HFFc6 (cell line): ENCODE measurements at regions not wholly inside any gene's neighbourhood (a gene's known extent, or its start where the extent isn't known, plus 50 kb on each side); places are given as distances from the start of the nearest gene placed in this dataset.

Experiments
- DNase-seq: peaks from one replicate; pipeline ENCODE4 v3.0.0-alpha.2; 2018
- H3K27ac Mint-ChIP-seq: 2 replicates; pipeline ENCODE4 v1.8.0; 2020; ENCODE audit warnings: mild to moderate bottlenecking, mixed read lengths
- H3K27me3 Mint-ChIP-seq: 2 replicates; pipeline ENCODE4 v1.8.0; 2021; ENCODE audit warnings: mild to moderate bottlenecking, moderate library complexity, mixed read lengths; ENCODE audit not compliant: insufficient read depth
- H3K36me3 Mint-ChIP-seq: 2 replicates; pipeline ENCODE4 v1.8.0; 2021; ENCODE audit warnings: low read depth, mixed read lengths
- H3K4me1 Mint-ChIP-seq: 2 replicates; pipeline ENCODE4 v1.8.0; 2020; ENCODE audit warnings: low read depth, mixed read lengths
- H3K4me3 Mint-ChIP-seq: 2 replicates; pipeline ENCODE4 v1.8.0; 2020; ENCODE audit warnings: mild to moderate bottlenecking, moderate library complexity, mixed read lengths
- H3K9me3 Mint-ChIP-seq: 2 replicates; pipeline ENCODE4 v1.8.0; 2020; ENCODE audit warnings: mild to moderate bottlenecking, mixed read lengths
- TF ChIP-seq, protein P1 (sequence below): fragments of 200-600 bp; sonication (generic); IDR thresholded peaks from 2 replicates; pipeline ENCODE4 v1.5.0; 2021; ENCODE audit warnings: antibody characterized with exemption, mild to moderate bottlenecking

DNA sequence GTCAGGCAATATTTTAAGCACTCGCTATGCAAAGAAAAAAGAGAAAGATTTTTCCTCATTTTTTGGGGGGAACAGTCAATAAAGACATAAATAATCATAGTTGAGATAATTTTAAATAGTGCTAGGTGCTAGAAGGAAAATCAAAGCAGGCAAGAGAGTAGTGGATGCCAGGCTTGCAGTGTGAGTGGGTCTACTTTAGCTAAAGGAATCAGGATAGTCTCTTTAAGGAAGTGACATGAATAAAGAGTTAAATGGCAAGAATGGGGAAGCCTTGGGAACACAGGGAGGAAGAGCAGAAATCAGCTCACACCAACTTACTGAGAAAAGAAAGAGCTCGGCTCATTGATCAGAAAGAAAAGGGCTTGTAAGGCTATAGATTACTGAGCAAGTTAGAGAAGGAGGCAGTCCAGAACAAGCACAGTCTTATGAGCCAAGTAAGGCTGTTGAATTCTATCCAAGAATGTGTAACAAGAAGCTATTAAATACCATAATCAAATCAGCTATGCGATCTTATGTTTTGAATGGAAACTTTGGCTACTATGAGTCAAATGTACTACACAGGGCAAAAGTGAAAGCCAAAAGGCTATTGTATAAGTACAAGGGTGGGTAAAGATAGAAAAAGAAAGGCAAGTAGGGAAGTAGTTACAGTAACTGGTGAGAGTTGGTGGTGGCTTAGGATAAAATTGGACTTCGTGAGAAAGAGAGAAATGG is 833.8 kb upstream of the PIK3C3 start:
- DNase-seq: peak; percentile 56
- Mint-ChIP-seq H3K4me3 (no peak overlapping the region), H3K9me3 (peaks cover 5% of the 10 kb centered on the region), H3K27me3 (no peaks in the 10 kb centered on the region; the same call in 1 of the 2 replicates), H3K36me3 (no peaks in the 10 kb centered on the region), H3K27ac (no peak overlapping the region), H3K4me1 (peaks cover 6% of the 10 kb centered on the region; the same call in 1 of the 2 replicates)
- TF ChIP-seq, protein P1, sequence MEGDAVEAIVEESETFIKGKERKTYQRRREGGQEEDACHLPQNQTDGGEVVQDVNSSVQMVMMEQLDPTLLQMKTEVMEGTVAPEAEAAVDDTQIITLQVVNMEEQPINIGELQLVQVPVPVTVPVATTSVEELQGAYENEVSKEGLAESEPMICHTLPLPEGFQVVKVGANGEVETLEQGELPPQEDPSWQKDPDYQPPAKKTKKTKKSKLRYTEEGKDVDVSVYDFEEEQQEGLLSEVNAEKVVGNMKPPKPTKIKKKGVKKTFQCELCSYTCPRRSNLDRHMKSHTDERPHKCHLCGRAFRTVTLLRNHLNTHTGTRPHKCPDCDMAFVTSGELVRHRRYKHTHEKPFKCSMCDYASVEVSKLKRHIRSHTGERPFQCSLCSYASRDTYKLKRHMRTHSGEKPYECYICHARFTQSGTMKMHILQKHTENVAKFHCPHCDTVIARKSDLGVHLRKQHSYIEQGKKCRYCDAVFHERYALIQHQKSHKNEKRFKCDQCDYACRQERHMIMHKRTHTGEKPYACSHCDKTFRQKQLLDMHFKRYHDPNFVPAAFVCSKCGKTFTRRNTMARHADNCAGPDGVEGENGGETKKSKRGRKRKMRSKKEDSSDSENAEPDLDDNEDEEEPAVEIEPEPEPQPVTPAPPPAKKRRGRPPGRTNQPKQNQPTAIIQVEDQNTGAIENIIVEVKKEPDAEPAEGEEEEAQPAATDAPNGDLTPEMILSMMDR: no peak

DNA sequence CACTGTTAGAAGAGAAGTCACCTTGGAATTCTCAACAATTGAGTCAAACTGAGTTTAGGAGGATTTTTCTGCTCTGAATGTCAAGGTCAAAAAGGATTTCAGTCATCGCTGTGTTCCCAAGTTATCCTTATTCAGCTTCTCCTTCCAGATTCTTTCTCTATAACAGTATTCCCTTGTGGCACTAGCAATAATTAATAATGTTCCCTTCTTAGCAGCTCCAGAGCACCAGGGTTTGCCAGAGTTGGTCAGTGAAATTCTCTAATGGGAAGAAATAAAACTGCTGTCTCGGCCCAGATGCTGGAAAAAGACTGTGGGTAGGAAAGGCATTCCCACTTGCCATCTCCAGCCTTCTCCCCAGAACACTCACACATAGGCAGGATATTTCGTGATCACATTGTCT is 836.0 kb upstream of the PIK3C3 start:
- Mint-ChIP-seq H3K27me3 (no peaks in the 10 kb centered on the region; the same call in 1 of the 2 replicates), H3K27ac (no peak overlapping the region), H3K36me3 (no peaks in the 10 kb centered on the region), H3K9me3 (peaks cover 11% of the 10 kb centered on the region), H3K4me1 (no peaks in the 10 kb centered on the region), H3K4me3 (no peak overlapping the region)
- TF ChIP-seq, protein P1: no peak
- DNase-seq: no peak

GRCh38 chr18:41113885-41114482 is 841.0 kb upstream of the PIK3C3 start:
- Mint-ChIP-seq H3K36me3 (no peaks in the 10 kb centered on the region), H3K27ac (no peak overlapping the region), H3K4me3 (no peak overlapping the region), H3K27me3 (no peaks in the 10 kb centered on the region; the same call in 1 of the 2 replicates), H3K4me1 (no peaks in the 10 kb centered on the region), H3K9me3 (peaks cover 27% of the 10 kb centered on the region)
- no peak for DNase-seq
- TF ChIP-seq, protein P1: no peak

- H3K36me3 Mint-ChIP-seq: no peaks in the 10 kb centered on the region
- H3K27ac Mint-ChIP-seq: no peak overlapping the region
- no peak overlapping the region for H3K4me3 Mint-ChIP-seq
- no peaks in the 10 kb centered on the region for H3K27me3 Mint-ChIP-seq
- TF ChIP-seq, protein P1: no peak
- H3K4me1 Mint-ChIP-seq: no peaks in the 10 kb centered on the region
- no peak for DNase-seq
- H3K9me3 Mint-ChIP-seq: no peaks in the 10 kb centered on the region; the same call in 1 of the 2 replicates
Observed at GRCh38 chr18:41099451-41099850, 855.6 kb upstream of the PIK3C3 start.

GRCh38 chr18:41096504-41096903 is 858.5 kb upstream of the PIK3C3 start:
- DNase-seq: peak; percentile 6
- Mint-ChIP-seq H3K36me3 (no peaks in the 10 kb centered on the region), H3K27me3 (no peaks in the 10 kb centered on the region), H3K9me3 (no peaks in the 10 kb centered on the region; the same call in 1 of the 2 replicates), H3K4me1 (no peaks in the 10 kb centered on the region), H3K27ac (no peak overlapping the region), H3K4me3 (no peak overlapping the region)
- TF ChIP-seq, protein P1: peak; percentile 27; the same call in 1 of the 2 replicates
